GM23338 (cell line): ENCODE measurements at regions not wholly inside any gene's neighbourhood (a gene's known extent, or its start where the extent isn't known, plus 50 kb on each side); places are given as distances from the start of the nearest gene placed in this dataset.

ENCODE experiments used
- CREB1 ChIP-seq: fragments of 250-450 bp; sonication (Bioruptor Pico); IDR thresholded peaks from 2 replicates; pipeline ENCODE4 v1.5.0; 2020; ENCODE audit warnings: low read depth, mild to moderate bottlenecking, moderate library complexity
- CTCF ChIP-seq, 2 experiments: fragments of 200-600 bp in 1 of 2; sonication (generic) in 1 of 2; conservative IDR thresholded peaks; 2 replicates each; pipeline versions ENCODE4 v1.5.1 to v1.6.1; 2016 to 2017; ENCODE audit warnings: antibody characterized with exemption in 2 of 2, low read depth in 2 of 2, mild to moderate bottlenecking in 2 of 2, moderate library complexity in 1 of 2
- ETS1 ChIP-seq: IDR thresholded peaks from 2 replicates; pipeline ENCODE4 v1.6.1; 2016; ENCODE audit warnings: antibody characterized with exemption
- EZH2 ChIP-seq: fragments of 200-600 bp; sonication (generic); IDR thresholded peaks from one replicate; pipeline ENCODE4 v1.8.0; 2017; ENCODE audit warnings: antibody characterized with exemption, mild to moderate bottlenecking, low read depth; ENCODE audit not compliant: unreplicated experiment
- EZH2phosphoT487 ChIP-seq: fragments of 200-600 bp; sonication (generic); IDR thresholded peaks from one replicate; pipeline ENCODE4 v1.8.1; 2018; ENCODE audit warnings: antibody characterized with exemption; ENCODE audit not compliant: unreplicated experiment
- JUNB ChIP-seq: IDR thresholded peaks from one replicate; pipeline ENCODE4 v1.6.1; 2016; ENCODE audit warnings: antibody characterized with exemption; ENCODE audit not compliant: unreplicated experiment
- NANOG ChIP-seq: IDR thresholded peaks from 2 replicates; pipeline ENCODE4 v1.6.1; 2016; ENCODE audit warnings: antibody characterized with exemption, borderline replicate concordance
- POLR2AphosphoS5 ChIP-seq: IDR thresholded peaks from 2 replicates; pipeline ENCODE4 v1.6.1; 2016; ENCODE audit warnings: antibody characterized with exemption, low read depth
- STAT1 ChIP-seq: IDR thresholded peaks from one replicate; pipeline ENCODE4 v1.6.1; 2016; ENCODE audit warnings: antibody characterized with exemption; ENCODE audit not compliant: unreplicated experiment
- ZNF114 ChIP-seq: fragments of 250-450 bp; sonication (Bioruptor Pico); IDR thresholded peaks from 2 replicates; pipeline ENCODE4 v1.5.0; 2020; ENCODE audit warnings: mild to moderate bottlenecking, moderate library complexity
- ZNF331 ChIP-seq: fragments of 250-450 bp; sonication (Bioruptor Pico); IDR thresholded peaks from 2 replicates; pipeline ENCODE4 v1.5.0; 2020; ENCODE audit warnings: low read depth, mild to moderate bottlenecking, moderate library complexity
- TF ChIP-seq, protein P1 (sequence below): fragments of 250-450 bp; sonication (Bioruptor Pico); IDR thresholded peaks from 2 replicates; pipeline ENCODE4 v1.5.0; 2020; ENCODE audit warnings: mild to moderate bottlenecking, moderate library complexity

DNA sequence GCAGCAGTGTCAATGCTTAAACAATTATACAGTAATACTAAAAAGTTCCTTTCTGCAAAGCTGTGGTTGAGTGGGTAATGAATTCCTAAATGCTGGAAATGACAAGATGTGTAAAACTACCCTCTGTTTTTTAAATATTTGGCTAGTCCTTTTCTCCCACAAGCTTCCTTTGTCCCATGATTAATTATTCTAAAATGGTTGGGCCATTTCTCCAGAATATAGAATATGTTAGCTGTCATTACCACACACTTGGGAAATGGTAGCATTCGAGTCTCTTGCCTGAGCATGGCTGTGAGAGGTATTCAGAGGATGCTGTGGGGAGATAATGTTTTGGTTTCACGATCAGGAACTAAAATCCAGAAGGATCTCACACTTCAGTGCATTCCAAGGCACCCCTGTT, 1185.8 kb downstream of the UQCRFS1 start (continued):
- TF ChIP-seq, protein P1, sequence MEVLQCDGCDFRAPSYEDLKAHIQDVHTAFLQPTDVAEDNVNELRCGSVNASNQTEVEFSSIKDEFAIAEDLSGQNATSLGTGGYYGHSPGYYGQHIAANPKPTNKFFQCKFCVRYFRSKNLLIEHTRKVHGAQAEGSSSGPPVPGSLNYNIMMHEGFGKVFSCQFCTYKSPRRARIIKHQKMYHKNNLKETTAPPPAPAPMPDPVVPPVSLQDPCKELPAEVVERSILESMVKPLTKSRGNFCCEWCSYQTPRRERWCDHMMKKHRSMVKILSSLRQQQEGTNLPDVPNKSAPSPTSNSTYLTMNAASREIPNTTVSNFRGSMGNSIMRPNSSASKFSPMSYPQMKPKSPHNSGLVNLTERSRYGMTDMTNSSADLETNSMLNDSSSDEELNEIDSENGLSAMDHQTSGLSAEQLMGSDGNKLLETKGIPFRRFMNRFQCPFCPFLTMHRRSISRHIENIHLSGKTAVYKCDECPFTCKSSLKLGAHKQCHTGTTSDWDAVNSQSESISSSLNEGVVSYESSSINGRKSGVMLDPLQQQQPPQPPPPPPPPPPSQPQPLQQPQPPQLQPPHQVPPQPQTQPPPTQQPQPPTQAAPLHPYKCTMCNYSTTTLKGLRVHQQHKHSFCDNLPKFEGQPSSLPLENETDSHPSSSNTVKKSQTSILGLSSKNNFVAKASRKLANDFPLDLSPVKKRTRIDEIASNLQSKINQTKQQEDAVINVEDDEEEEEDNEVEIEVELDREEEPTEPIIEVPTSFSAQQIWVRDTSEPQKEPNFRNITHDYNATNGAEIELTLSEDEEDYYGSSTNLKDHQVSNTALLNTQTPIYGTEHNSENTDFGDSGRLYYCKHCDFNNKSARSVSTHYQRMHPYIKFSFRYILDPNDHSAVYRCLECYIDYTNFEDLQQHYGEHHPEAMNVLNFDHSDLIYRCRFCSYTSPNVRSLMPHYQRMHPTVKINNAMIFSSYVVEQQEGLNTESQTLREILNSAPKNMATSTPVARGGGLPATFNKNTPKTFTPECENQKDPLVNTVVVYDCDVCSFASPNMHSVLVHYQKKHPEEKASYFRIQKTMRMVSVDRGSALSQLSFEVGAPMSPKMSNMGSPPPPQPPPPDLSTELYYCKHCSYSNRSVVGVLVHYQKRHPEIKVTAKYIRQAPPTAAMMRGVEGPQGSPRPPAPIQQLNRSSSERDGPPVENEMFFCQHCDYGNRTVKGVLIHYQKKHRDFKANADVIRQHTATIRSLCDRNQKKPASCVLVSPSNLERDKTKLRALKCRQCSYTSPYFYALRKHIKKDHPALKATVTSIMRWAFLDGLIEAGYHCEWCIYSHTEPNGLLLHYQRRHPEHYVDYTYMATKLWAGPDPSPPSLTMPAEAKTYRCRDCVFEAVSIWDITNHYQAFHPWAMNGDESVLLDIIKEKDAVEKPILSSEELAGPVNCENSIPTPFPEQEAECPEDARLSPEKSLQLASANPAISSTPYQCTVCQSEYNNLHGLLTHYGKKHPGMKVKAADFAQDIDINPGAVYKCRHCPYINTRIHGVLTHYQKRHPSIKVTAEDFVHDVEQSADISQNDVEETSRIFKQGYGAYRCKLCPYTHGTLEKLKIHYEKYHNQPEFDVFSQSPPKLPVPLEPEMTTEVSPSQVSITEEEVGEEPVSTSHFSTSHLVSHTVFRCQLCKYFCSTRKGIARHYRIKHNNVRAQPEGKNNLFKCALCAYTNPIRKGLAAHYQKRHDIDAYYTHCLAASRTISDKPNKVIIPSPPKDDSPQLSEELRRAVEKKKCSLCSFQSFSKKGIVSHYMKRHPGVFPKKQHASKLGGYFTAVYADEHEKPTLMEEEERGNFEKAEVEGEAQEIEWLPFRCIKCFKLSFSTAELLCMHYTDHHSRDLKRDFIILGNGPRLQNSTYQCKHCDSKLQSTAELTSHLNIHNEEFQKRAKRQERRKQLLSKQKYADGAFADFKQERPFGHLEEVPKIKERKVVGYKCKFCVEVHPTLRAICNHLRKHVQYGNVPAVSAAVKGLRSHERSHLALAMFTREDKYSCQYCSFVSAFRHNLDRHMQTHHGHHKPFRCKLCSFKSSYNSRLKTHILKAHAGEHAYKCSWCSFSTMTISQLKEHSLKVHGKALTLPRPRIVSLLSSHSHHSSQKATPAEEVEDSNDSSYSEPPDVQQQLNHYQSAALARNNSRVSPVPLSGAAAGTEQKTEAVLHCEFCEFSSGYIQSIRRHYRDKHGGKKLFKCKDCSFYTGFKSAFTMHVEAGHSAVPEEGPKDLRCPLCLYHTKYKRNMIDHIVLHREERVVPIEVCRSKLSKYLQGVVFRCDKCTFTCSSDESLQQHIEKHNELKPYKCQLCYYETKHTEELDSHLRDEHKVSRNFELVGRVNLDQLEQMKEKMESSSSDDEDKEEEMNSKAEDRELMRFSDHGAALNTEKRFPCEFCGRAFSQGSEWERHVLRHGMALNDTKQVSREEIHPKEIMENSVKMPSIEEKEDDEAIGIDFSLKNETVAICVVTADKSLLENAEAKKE (CRISPR knock-in tag), result no peak
- TF ChIP-seq STAT1 (no peak), CTCF (conservative IDR thresholded peaks at IDR 0.05; ENCODE audit: low read depth in 2 of 2) (no peak), POLR2AphosphoS5 (no peak), ZNF331 (CRISPR knock-in tag) (no peak), NANOG (no peak), EZH2phosphoT487 (no peak), ETS1 (no peak), EZH2 (no peak), ZNF114 (CRISPR knock-in tag) (no peak), CREB1 (CRISPR knock-in tag) (no peak), JUNB (no peak)
